Epithelial cell of proximal tubule (primary cell): ENCODE measurements at regions not wholly inside any gene's neighbourhood (a gene's known extent, or its start where the extent isn't known, plus 50 kb on each side); places are given as distances from the start of the nearest gene placed in this dataset.

Experiments used
- DNase-seq: peaks from one replicate; pipeline ENCODE4 v3.0.0-alpha.2; 2011; ENCODE audit warnings: low read depth
- H3K4me3 ChIP-seq: 2 replicates; pipeline ENCODE4 v1.5.1; 2011; ENCODE audit warnings: low read depth, mild to moderate bottlenecking, low read length
- CTCF ChIP-seq: conservative IDR thresholded peaks from 2 replicates; pipeline ENCODE4 v1.5.1; 2012; ENCODE audit warnings: low read depth, mild to moderate bottlenecking, low read length

GRCh38 chr5:106906199-106906598 is 764.5 kb downstream of the EFNA5 start:
- no peak for TF ChIP-seq CTCF

GRCh38 chr5:106894964-106895363 is 775.8 kb downstream of the EFNA5 start:
- DNase-seq = peak; percentile 33
- H3K4me3 ChIP-seq = no peak overlapping the region
- no peak for TF ChIP-seq CTCF

More at GRCh38 chr5:106906199-106906598, 764.5 kb downstream of the EFNA5 start:
- no peak overlapping the region for H3K4me3 ChIP-seq
- DNase-seq = no peak

- DNase-seq = no peak
- no peak overlapping the region for H3K4me3 ChIP-seq
- no peak for TF ChIP-seq CTCF
Observed at GRCh38 chr5:106882035-106882434, 788.7 kb downstream of the EFNA5 start.

- H3K4me3 ChIP-seq = no peak overlapping the region
- no peak for DNase-seq
- no peak for TF ChIP-seq CTCF
Observed at GRCh38 chr5:106880656-106881055, 790.1 kb downstream of the EFNA5 start.

GRCh38 chr5:106877881-106878280 is 792.9 kb downstream of the EFNA5 start:
- TF ChIP-seq CTCF = no peak
- no peak overlapping the region for H3K4me3 ChIP-seq
- no peak for DNase-seq

GRCh38 chr5:106876665-106877194 is 794.0 kb downstream of the EFNA5 start:
- no peak for DNase-seq
- H3K4me3 ChIP-seq = no peak overlapping the region
- TF ChIP-seq CTCF = no peak

- no peak for TF ChIP-seq CTCF
- DNase-seq = no peak
Observed at GRCh38 chr5:106876298-106876622, 794.5 kb downstream of the EFNA5 start.

More at GRCh38 chr5:106876298-106876622, 794.5 kb downstream of the EFNA5 start:
- H3K4me3 ChIP-seq = no peak overlapping the region
